ENCODE measurements at regions not wholly inside any gene's neighbourhood (a gene's known extent, or its start where the extent isn't known, plus 50 kb on each side); places are given as distances from the start of the nearest gene placed in this dataset.

GRCh38 chr7:54856856-54857255 lies 97.8 kb upstream of the SEC61G start:
- ATAC-seq = no peak
- DNase-seq = no peak
- no peaks in the 10 kb centered on the region for H3K27me3 ChIP-seq (ENCODE audit: insufficient read depth in 3 of 3, low read length in 2 of 3)
- intact Hi-C loops (cut with DNase I) = no loop called here
- WGBS, 3 donors = 37 to 49% (median 43%) methylated on average over 1 of the region's 1 CpG
- H3K4me3 ChIP-seq = no peak overlapping the region
- no peaks in the 10 kb centered on the region for H3K4me1 ChIP-seq
- no peaks in the 10 kb centered on the region for H3K9me3 ChIP-seq
- H3K27ac ChIP-seq = no peak overlapping the region
- TF ChIP-seq, protein P1, sequence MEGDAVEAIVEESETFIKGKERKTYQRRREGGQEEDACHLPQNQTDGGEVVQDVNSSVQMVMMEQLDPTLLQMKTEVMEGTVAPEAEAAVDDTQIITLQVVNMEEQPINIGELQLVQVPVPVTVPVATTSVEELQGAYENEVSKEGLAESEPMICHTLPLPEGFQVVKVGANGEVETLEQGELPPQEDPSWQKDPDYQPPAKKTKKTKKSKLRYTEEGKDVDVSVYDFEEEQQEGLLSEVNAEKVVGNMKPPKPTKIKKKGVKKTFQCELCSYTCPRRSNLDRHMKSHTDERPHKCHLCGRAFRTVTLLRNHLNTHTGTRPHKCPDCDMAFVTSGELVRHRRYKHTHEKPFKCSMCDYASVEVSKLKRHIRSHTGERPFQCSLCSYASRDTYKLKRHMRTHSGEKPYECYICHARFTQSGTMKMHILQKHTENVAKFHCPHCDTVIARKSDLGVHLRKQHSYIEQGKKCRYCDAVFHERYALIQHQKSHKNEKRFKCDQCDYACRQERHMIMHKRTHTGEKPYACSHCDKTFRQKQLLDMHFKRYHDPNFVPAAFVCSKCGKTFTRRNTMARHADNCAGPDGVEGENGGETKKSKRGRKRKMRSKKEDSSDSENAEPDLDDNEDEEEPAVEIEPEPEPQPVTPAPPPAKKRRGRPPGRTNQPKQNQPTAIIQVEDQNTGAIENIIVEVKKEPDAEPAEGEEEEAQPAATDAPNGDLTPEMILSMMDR (IDR thresholded peaks at IDR 0.05) = no peak
- no peaks in the 10 kb centered on the region for H3K36me3 ChIP-seq (ENCODE audit: insufficient read depth in 1 of 2, low read depth in 1 of 2)

DNA sequence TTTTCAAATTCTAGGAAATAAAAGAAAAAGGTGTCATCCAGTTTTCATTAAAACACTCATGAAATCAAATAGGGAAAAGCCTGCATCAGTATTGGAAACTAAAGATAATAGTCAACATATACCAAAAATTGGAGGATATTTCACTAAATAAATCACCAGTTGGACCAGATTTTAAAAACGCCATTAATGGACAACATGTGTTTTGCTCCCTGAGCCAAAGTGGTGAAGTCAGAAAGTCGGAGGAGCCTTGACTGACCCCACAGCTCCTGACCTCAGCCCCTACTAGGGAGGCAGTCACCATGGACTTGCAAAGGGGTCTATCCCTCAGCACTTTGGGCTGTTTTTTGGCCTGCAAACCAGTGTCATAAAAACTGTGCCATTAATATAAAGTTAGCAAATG lies 98.3 kb upstream of the SEC61G start:
- Histone ChIP-seq H3K9me3 (no peaks in the 10 kb centered on the region), H3K4me1 (no peaks in the 10 kb centered on the region), H3K27ac (no peak overlapping the region), H3K36me3 (ENCODE audit: insufficient read depth in 1 of 2, low read depth in 1 of 2) (no peaks in the 10 kb centered on the region), H3K4me3 (no peak overlapping the region), H3K27me3 (ENCODE audit: insufficient read depth in 3 of 3, low read length in 2 of 3) (no peaks in the 10 kb centered on the region)
- intact Hi-C loops (cut with DNase I) = no loop called here
- TF ChIP-seq, protein P1 (IDR thresholded peaks at IDR 0.05) = no peak
- DNase-seq (no peak), ATAC-seq (no peak)
- 31 to 41% (median 34%) methylated on average over 2 of the region's 2 CpGs for WGBS, 3 donors

DNA sequence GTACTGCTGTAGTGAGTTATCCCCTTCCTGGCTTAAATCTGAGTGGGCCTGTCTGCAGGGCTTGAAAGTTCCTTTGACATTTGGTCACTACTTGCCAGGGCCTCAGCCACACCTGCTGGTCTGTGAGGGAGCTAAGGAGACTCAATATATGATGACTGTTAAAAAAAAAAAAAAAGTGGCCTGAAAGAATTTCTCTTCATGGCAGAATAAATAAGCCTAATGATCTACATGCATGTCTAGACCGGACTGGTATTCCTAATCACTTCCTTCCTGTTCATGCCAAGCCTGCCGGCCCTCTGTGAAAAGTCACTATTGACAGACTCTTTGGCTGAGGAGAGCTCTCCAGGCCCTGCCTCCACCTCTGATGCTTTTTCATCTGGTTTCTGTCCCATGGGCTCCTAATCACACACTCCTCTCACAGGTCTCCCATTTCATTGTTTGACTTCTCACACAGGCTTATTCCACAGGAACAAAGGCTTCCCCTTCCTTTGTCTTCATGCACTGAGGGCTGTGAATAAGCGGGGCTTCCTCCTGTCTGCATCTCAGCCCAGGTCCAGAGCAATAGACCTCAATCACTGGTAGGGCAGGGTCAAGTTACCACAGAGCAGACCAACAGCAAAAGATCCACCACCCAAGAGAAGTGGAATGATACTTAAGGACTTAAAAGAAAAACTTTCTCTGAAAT lies 99.1 kb upstream of the SEC61G start:
- Histone ChIP-seq H3K9me3 (no peaks in the 10 kb centered on the region), H3K4me1 (no peaks in the 10 kb centered on the region), H3K36me3 (ENCODE audit: insufficient read depth in 1 of 2, low read depth in 1 of 2) (no peaks in the 10 kb centered on the region), H3K4me3 (no peak overlapping the region), H3K27me3 (ENCODE audit: insufficient read depth in 3 of 3, low read length in 2 of 3) (no peaks in the 10 kb centered on the region), H3K27ac (no peak overlapping the region)
- intact Hi-C loops (cut with DNase I) = no loop called here
- TF ChIP-seq, protein P1 (IDR thresholded peaks at IDR 0.05) = no peak
- DNase-seq (no peak), ATAC-seq (no peak)
- WGBS, 3 donors = 57 to 69% (median 57%) methylated on average over 3 of the region's 3 CpGs

DNA sequence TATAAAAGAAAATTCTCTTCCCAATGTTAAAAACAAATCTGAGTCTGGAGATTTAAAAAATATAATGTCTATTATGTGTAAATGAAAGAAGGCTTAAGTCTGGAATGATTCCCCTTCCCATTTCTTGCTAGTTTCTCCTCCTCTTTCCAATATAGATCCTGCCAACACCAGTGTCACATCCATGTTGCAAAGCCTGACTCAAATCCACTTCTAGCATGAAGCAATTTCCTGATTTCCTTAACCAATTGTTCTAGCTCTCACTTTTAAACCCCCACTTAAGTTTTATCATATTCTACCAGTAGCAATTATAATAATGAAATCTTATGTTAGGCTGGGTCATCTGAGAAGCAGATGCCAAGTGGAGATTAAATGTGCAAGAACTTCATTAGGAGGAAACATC lies 100.1 kb upstream of the SEC61G start:
- Histone ChIP-seq H3K4me3 (no peak overlapping the region), H3K27me3 (ENCODE audit: insufficient read depth in 3 of 3, low read length in 2 of 3) (no peaks in the 10 kb centered on the region), H3K36me3 (ENCODE audit: insufficient read depth in 1 of 2, low read depth in 1 of 2) (no peaks in the 10 kb centered on the region), H3K9me3 (no peaks in the 10 kb centered on the region), H3K4me1 (no peaks in the 10 kb centered on the region), H3K27ac (no peak overlapping the region)
- intact Hi-C loops (cut with DNase I) = no loop called here
- ATAC-seq (no peak), DNase-seq (no peak)
- TF ChIP-seq, protein P1 (IDR thresholded peaks at IDR 0.05) = no peak

DNA sequence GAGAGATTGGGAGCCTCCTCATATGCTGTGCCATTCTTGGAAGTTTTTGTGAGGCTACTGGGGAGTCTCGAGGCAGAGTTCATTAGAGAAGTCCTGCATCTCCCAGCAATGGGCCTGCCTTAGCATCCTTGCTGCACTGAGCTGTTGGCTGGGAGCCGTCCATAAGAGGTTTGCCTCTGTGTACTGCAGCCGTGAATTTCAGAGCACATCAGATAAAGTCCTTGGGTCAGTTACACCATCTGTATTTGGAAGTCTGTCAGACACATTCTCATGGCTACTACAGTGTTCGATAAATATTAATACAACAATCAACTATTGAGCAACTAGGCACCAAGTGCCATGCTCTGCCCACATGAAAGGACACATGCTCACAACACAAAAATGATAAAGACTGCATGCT lies 100.5 kb upstream of the SEC61G start:
- Histone ChIP-seq H3K4me3 (no peak overlapping the region), H3K36me3 (ENCODE audit: insufficient read depth in 1 of 2, low read depth in 1 of 2) (no peaks in the 10 kb centered on the region), H3K27ac (no peak overlapping the region), H3K4me1 (no peaks in the 10 kb centered on the region), H3K9me3 (no peaks in the 10 kb centered on the region), H3K27me3 (ENCODE audit: insufficient read depth in 3 of 3, low read length in 2 of 3) (no peaks in the 10 kb centered on the region)
- DNase-seq (no peak), ATAC-seq (no peak)
- intact Hi-C loops (cut with DNase I) = no loop called here
- TF ChIP-seq, protein P1 (IDR thresholded peaks at IDR 0.05) = no peak
- 67 to 83% (median 70%) methylated on average over 4 of the region's 4 CpGs for WGBS, 3 donors
